H9 (cell line): ENCODE measurements at regions not wholly inside any gene's neighbourhood (a gene's known extent, or its start where the extent isn't known, plus 50 kb on each side); places are given as distances from the start of the nearest gene placed in this dataset.

Experiments used
- DNase-seq: peaks from one replicate; pipeline ENCODE4 v3.0.0-alpha.2; 2017
- H2AFZ ChIP-seq: one replicate; pipeline ENCODE4 v1.6.1; 2013; ENCODE audit warnings: mild to moderate bottlenecking, low read length, control low read depth, moderate library complexity
- H2AK5ac ChIP-seq: 2 replicates; pipeline ENCODE4 v1.6.1; 2013; ENCODE audit warnings: low read length, control low read depth, mixed read lengths; ENCODE audit not compliant: insufficient read length
- H2BK120ac ChIP-seq: one replicate; pipeline ENCODE4 v1.6.1; 2013; ENCODE audit warnings: low read depth, mild to moderate bottlenecking, low read length, control low read depth, inconsistent platforms; ENCODE audit not compliant: poor library complexity, severe bottlenecking
- H2BK12ac ChIP-seq: 2 replicates; pipeline ENCODE4 v1.6.1; 2013; ENCODE audit warnings: low read length, control low read depth, mixed read lengths, low read depth; ENCODE audit not compliant: insufficient read length
- H2BK15ac ChIP-seq: 2 replicates; pipeline ENCODE4 v1.6.1; 2013; ENCODE audit warnings: low read depth, low read length, control low read depth
- H2BK20ac ChIP-seq: one replicate; pipeline ENCODE4 v1.6.1; 2013; ENCODE audit warnings: low read depth, mild to moderate bottlenecking, low read length, control low read depth, inconsistent platforms; ENCODE audit not compliant: poor library complexity, severe bottlenecking
- H2BK5ac ChIP-seq: 2 replicates; pipeline ENCODE4 v1.6.1; 2013; ENCODE audit warnings: low read length, control low read depth, mixed read lengths; ENCODE audit not compliant: insufficient read length
- H3K14ac ChIP-seq: 2 replicates; pipeline ENCODE4 v1.6.1; 2013; ENCODE audit warnings: low read length, control low read depth; ENCODE audit not compliant: insufficient read depth
- H3K18ac ChIP-seq: 2 replicates; pipeline ENCODE4 v1.6.1; 2013; ENCODE audit warnings: low read depth, mild to moderate bottlenecking, mixed read lengths, low read length, control low read depth; ENCODE audit not compliant: insufficient read length
- H3K23ac ChIP-seq: 2 replicates; pipeline ENCODE4 v1.6.1; 2013; ENCODE audit warnings: low read length, control low read depth, mixed read lengths, low read depth; ENCODE audit not compliant: insufficient read length
- H3K23me2 ChIP-seq: 2 replicates; pipeline ENCODE4 v1.6.1; 2013; ENCODE audit warnings: low read depth, mild to moderate bottlenecking, mixed read lengths, low read length, control low read depth; ENCODE audit not compliant: insufficient read length, poor library complexity, severe bottlenecking
- H3K27ac ChIP-seq: 2 replicates; pipeline ENCODE4 v1.5.1; 2013; ENCODE audit warnings: low read length, control low read depth, mixed read lengths, low read depth; ENCODE audit not compliant: insufficient read length
- H3K27me3 ChIP-seq: 2 replicates; pipeline ENCODE4 v1.6.1; 2013; ENCODE audit warnings: low read length, control low read depth, inconsistent platforms; ENCODE audit not compliant: insufficient read depth
- H3K4ac ChIP-seq: 2 replicates; pipeline ENCODE4 v1.6.1; 2013; ENCODE audit warnings: low read depth, mild to moderate bottlenecking, control low read depth, inconsistent platforms, low read length, moderate library complexity
- H3K4me1 ChIP-seq: 2 replicates; pipeline ENCODE4 v1.6.1; 2013; ENCODE audit warnings: low read length, control low read depth, inconsistent platforms; ENCODE audit not compliant: insufficient read depth
- H3K4me2 ChIP-seq: 2 replicates; pipeline ENCODE4 v1.6.1; 2013; ENCODE audit warnings: low read length, control low read depth, mixed read lengths; ENCODE audit not compliant: insufficient read length, insufficient read depth
- H3K56ac ChIP-seq: 2 replicates; pipeline ENCODE4 v1.6.1; 2013; ENCODE audit warnings: low read depth, mild to moderate bottlenecking, mixed read lengths, low read length, control low read depth; ENCODE audit not compliant: insufficient read length
- H3K79me1 ChIP-seq: 2 replicates; pipeline ENCODE4 v1.6.1; 2013; ENCODE audit warnings: low read depth, mild to moderate bottlenecking, moderate library complexity, low read length, control low read depth, inconsistent platforms; ENCODE audit not compliant: insufficient read depth, poor library complexity, severe bottlenecking
- H3K79me2 ChIP-seq: 2 replicates; pipeline ENCODE4 v1.6.1; 2013; ENCODE audit warnings: low read length, control low read depth, inconsistent platforms; ENCODE audit not compliant: insufficient read depth
- H3K9ac ChIP-seq: 2 replicates; pipeline ENCODE4 v1.6.1; 2013; ENCODE audit warnings: low read length, control low read depth, mixed read lengths; ENCODE audit not compliant: insufficient read length; ENCODE audit errors: extremely low read depth
- H3K9me3 ChIP-seq: one replicate; pipeline ENCODE4 v1.6.1; 2013; ENCODE audit warnings: low read depth, low read length, inconsistent platforms; ENCODE audit not compliant: control insufficient read depth
- H3T11ph ChIP-seq: one replicate; pipeline ENCODE4 v1.6.1; 2013; ENCODE audit warnings: mild to moderate bottlenecking, low read length, control low read depth, inconsistent platforms
- H4K20me1 ChIP-seq: one replicate; pipeline ENCODE4 v1.6.1; 2013; ENCODE audit not compliant: control insufficient read depth, insufficient read length, insufficient read depth
- H4K5ac ChIP-seq: 2 replicates; pipeline ENCODE4 v1.6.1; 2013; ENCODE audit warnings: low read depth, mild to moderate bottlenecking, mixed read lengths, low read length, control low read depth; ENCODE audit not compliant: insufficient read length
- H4K8ac ChIP-seq: replicated peaks from 2 replicates; pipeline ENCODE4 v1.6.1; 2013; ENCODE audit warnings: low read length, control low read depth, mixed read lengths, low read depth; ENCODE audit not compliant: insufficient read length
- H4K91ac ChIP-seq: 2 replicates; pipeline ENCODE4 v1.6.1; 2013; ENCODE audit warnings: low read depth, mild to moderate bottlenecking, moderate library complexity, mixed read lengths, low read length, control low read depth; ENCODE audit not compliant: insufficient read length
- H3K27ac Mint-ChIP-seq, 3 experiments: 2 replicates in 2 of 3; 3 replicates in 1 of 3; pipeline ENCODE4 v1.8.0; 2020 to 2021; ENCODE audit warnings: mixed read lengths in 3 of 3, mild to moderate bottlenecking in 1 of 3, moderate library complexity in 1 of 3
- H3K27me3 Mint-ChIP-seq: 2 replicates; pipeline ENCODE4 v1.8.0; 2021; ENCODE audit warnings: low read depth, mild to moderate bottlenecking, moderate library complexity, mixed read lengths
- H3K36me3 Mint-ChIP-seq, 3 experiments: 2 replicates in 2 of 3; 3 replicates in 1 of 3; pipeline ENCODE4 v1.8.0; 2020 to 2021; ENCODE audit warnings: low read depth in 3 of 3, mixed read lengths in 3 of 3; ENCODE audit not compliant: insufficient read depth in 1 of 3
- H3K4me1 Mint-ChIP-seq, 2 experiments: 2 replicates each; pipeline ENCODE4 v1.8.0; 2020; ENCODE audit warnings: mixed read lengths in 2 of 2
- H3K4me3 Mint-ChIP-seq, 2 experiments: 2 replicates in 1 of 2; 3 replicates in 1 of 2; pipeline ENCODE4 v1.8.0; 2020 to 2021; ENCODE audit warnings: mild to moderate bottlenecking in 2 of 2, mixed read lengths in 2 of 2, moderate library complexity in 1 of 2
- H3K9me3 Mint-ChIP-seq, 2 experiments: 2 replicates in 1 of 2; 3 replicates in 1 of 2; pipeline ENCODE4 v1.8.0; 2020; ENCODE audit warnings: mild to moderate bottlenecking in 2 of 2, mixed read lengths in 2 of 2, moderate library complexity in 1 of 2
- CTCF ChIP-seq: fragments of 200-600 bp; sonication (generic); conservative IDR thresholded peaks from 3 replicates; pipeline ENCODE4 v1.8.0; 2021; ENCODE audit warnings: antibody characterized with exemption, mild to moderate bottlenecking

- H3K56ac ChIP-seq = no peak overlapping the region
- no peaks in the 10 kb centered on the region for H3K79me1 ChIP-seq
- no peak overlapping the region for H2AK5ac ChIP-seq
- DNase-seq = no peak
- no peak overlapping the region for H2BK15ac ChIP-seq
- no peak overlapping the region for H3K9ac ChIP-seq
- Mint-ChIP-seq H3K27ac (no peak overlapping the region), H3K27me3 (peaks cover 4% of the 10 kb centered on the region), H3K4me3 (no peak overlapping the region), H3K4me1 (peaks cover 19 to 24% of the 10 kb centered on the region in 2 experiments), H3K36me3 (no peaks in the 10 kb centered on the region; a peak in 1 of 7 replicates), H3K9me3 (no peaks in the 10 kb centered on the region; a peak in 1 of 5 replicates)
- peaks cover 4% of the 10 kb centered on the region for H4K20me1 ChIP-seq
- no peak overlapping the region for H3K27ac ChIP-seq
- no peak overlapping the region for H3K23ac ChIP-seq
- no peak for TF ChIP-seq CTCF
- H4K8ac ChIP-seq = no peak overlapping the region
- H3K4me1 ChIP-seq = no peaks in the 10 kb centered on the region
- no peak overlapping the region for H2BK120ac ChIP-seq
- H2BK12ac ChIP-seq = no peak overlapping the region
- no peak overlapping the region for H3K14ac ChIP-seq
- H2AFZ ChIP-seq = no peak overlapping the region
- H3K27me3 ChIP-seq = no peaks in the 10 kb centered on the region
- no peak overlapping the region for H2BK20ac ChIP-seq
- no peak overlapping the region for H3K4ac ChIP-seq
- no peaks in the 10 kb centered on the region for H3K79me2 ChIP-seq
- H3T11ph ChIP-seq = no peak overlapping the region
- H3K4me2 ChIP-seq = no peak overlapping the region
- H3K9me3 ChIP-seq = no peaks in the 10 kb centered on the region
- H4K5ac ChIP-seq = no peak overlapping the region
- H3K23me2 ChIP-seq = no peaks in the 10 kb centered on the region
- no peak overlapping the region for H3K18ac ChIP-seq
- H4K91ac ChIP-seq = no peak overlapping the region
- H2BK5ac ChIP-seq = no peak overlapping the region
Measured at GRCh38 chr1:157404614-157405013, 147.7 kb downstream of the FCRL5 start.
